ENCODE measurements at regions not wholly inside any gene's neighbourhood (a gene's known extent, or its start where the extent isn't known, plus 50 kb on each side); places are given as distances from the start of the nearest gene placed in this dataset.

DNA sequence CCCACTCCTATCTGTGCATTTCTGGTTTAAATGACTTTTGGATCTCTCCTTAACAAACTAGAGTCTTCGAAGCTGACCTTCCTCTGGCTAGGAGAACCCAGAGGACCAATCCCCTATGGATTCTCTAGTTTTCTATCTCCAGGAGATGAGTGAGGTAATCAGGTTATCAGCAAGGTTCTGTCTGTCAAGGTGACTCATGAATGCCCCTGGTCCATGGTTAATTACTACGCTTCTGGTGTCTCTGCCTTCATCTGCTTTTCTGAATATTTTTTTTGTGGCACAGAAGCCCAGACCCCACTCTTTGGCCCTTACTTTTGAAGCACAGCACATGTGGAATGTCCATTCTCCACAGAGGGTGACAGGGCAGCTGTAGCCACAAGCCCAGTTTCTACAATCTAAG lies 897.9 kb upstream of the KLHL29 start:
- Histone ChIP-seq H3K79me2 (ENCODE audit: insufficient read depth, low read length) (no peaks in the 10 kb centered on the region), H3K9me3 (ENCODE audit: control insufficient read depth in 1 of 2, insufficient read depth in 1 of 2, low read depth in 1 of 2, low read length in 2 of 2) (peaks cover 3 to 21% of the 10 kb centered on the region in 2 experiments; a peak in 2 of 4 replicates), H3K27me3 (ENCODE audit: insufficient read depth, low read length) (no peaks in the 10 kb centered on the region), H3K36me3 (ENCODE audit: control insufficient read depth in 1 of 2, insufficient read depth in 2 of 2, low read length in 2 of 2) (no peaks in the 10 kb centered on the region), H3K4me1 (ENCODE audit: control insufficient read depth in 1 of 2, insufficient read depth in 2 of 2, low read length in 2 of 2) (no peaks in the 10 kb centered on the region), H3K27ac (ENCODE audit: low read depth, low read length) (no peak overlapping the region), H4K20me1 (ENCODE audit: insufficient read depth) (no peaks in the 10 kb centered on the region), H3K4me3 (replicated peaks in 1 of 2; ENCODE audit: low read depth in 1 of 2, low read length in 2 of 2) (no peak overlapping the region), H2AFZ (ENCODE audit: low read depth, low read length, poor library complexity, severe bottlenecking) (no peak overlapping the region), H3K4me2 (ENCODE audit: low read length) (no peak overlapping the region), H3K9me2 (ENCODE audit: insufficient read depth) (no peaks in the 10 kb centered on the region), H3K9ac (ENCODE audit: low read length) (no peak overlapping the region)
- DNase-seq (ENCODE audit: low read depth, low spot score) (no peak), ATAC-seq (no peak)
- POLR2A ChIA-PET = no interaction called here
- CTCF ChIA-PET = no interaction called here
- intact Hi-C loops (cut with micrococcal nuclease) = no loop called here
- RAD21 ChIA-PET (ENCODE audit: low non-redundant PET in 1 of 2, low total read pairs in 2 of 2, uncharacterized antibody in 2 of 2, unreplicated experiment in 2 of 2) = no interaction called here
- no TSS peak for BruUV-seq (replicated peaks)
- TF ChIP-seq, protein P1, sequence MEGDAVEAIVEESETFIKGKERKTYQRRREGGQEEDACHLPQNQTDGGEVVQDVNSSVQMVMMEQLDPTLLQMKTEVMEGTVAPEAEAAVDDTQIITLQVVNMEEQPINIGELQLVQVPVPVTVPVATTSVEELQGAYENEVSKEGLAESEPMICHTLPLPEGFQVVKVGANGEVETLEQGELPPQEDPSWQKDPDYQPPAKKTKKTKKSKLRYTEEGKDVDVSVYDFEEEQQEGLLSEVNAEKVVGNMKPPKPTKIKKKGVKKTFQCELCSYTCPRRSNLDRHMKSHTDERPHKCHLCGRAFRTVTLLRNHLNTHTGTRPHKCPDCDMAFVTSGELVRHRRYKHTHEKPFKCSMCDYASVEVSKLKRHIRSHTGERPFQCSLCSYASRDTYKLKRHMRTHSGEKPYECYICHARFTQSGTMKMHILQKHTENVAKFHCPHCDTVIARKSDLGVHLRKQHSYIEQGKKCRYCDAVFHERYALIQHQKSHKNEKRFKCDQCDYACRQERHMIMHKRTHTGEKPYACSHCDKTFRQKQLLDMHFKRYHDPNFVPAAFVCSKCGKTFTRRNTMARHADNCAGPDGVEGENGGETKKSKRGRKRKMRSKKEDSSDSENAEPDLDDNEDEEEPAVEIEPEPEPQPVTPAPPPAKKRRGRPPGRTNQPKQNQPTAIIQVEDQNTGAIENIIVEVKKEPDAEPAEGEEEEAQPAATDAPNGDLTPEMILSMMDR (IDR thresholded peaks at IDR 0.05 in 2 of 3, conservative IDR thresholded peaks at IDR 0.05 in 1 of 3; ENCODE audit: borderline replicate concordance in 1 of 3, insufficient read depth in 1 of 3, low read depth in 2 of 3, low read length in 2 of 3) = no peak
- TF ChIP-seq ZNF274 (IDR thresholded peaks at IDR 0.05; ENCODE audit: low read depth, low read length) (no peak), CEBPB (IDR thresholded peaks at IDR 0.05; ENCODE audit: low read depth) (no peak), SP1 (IDR thresholded peaks at IDR 0.05; ENCODE audit: low read depth) (no peak)
- TF ChIP-seq, protein P2, sequence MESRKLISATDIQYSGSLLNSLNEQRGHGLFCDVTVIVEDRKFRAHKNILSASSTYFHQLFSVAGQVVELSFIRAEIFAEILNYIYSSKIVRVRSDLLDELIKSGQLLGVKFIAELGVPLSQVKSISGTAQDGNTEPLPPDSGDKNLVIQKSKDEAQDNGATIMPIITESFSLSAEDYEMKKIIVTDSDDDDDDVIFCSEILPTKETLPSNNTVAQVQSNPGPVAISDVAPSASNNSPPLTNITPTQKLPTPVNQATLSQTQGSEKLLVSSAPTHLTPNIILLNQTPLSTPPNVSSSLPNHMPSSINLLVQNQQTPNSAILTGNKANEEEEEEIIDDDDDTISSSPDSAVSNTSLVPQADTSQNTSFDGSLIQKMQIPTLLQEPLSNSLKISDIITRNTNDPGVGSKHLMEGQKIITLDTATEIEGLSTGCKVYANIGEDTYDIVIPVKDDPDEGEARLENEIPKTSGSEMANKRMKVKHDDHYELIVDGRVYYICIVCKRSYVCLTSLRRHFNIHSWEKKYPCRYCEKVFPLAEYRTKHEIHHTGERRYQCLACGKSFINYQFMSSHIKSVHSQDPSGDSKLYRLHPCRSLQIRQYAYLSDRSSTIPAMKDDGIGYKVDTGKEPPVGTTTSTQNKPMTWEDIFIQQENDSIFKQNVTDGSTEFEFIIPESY (IDR thresholded peaks at IDR 0.05; ENCODE audit: extremely low read depth, insufficient replicate concordance, low read length) = no peak

DNA sequence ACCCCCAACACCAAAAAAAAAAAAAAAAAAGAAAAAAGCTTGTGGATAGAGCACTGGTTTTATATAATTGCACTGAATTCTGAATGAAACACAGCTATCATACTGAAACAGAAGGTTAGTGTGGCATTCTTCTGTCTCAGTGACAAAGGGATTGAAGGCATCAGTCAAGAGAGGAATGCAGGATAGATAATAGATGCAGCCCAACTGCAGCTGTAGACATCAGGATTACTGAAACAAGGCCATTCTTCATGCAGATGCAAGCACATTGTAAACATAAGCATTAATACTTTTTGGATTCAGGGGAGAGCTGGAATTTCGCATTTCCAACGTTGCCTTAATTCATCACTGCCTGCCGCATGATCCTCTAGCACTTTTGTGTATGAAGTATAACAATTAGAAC lies 897.4 kb upstream of the KLHL29 start:
- POLR2A ChIA-PET = no interaction called here
- intact Hi-C loops (cut with micrococcal nuclease) = no loop called here
- CTCF ChIA-PET = no interaction called here
- H3K4me1 ChIP-seq (ENCODE audit: control insufficient read depth in 1 of 2, insufficient read depth in 2 of 2, low read length in 2 of 2) = no peaks in the 10 kb centered on the region
- no peaks in the 10 kb centered on the region for H3K79me2 ChIP-seq (ENCODE audit: insufficient read depth, low read length)
- H3K4me3 ChIP-seq (replicated peaks in 1 of 2; ENCODE audit: low read depth in 1 of 2, low read length in 2 of 2) = no peak overlapping the region
- no peak overlapping the region for H3K9ac ChIP-seq (ENCODE audit: low read length)
- ATAC-seq (no peak), DNase-seq (ENCODE audit: low read depth, low spot score) (no peak)
- H3K9me3 ChIP-seq (ENCODE audit: control insufficient read depth in 1 of 2, insufficient read depth in 1 of 2, low read depth in 1 of 2, low read length in 2 of 2) = peaks cover 3 to 16% of the 10 kb centered on the region in 2 experiments; a peak in 2 of 4 replicates
- no TSS peak for BruUV-seq (replicated peaks)
- no peaks in the 10 kb centered on the region for H3K27me3 ChIP-seq (ENCODE audit: insufficient read depth, low read length)
- H2AFZ ChIP-seq (ENCODE audit: low read depth, low read length, poor library complexity, severe bottlenecking) = no peak overlapping the region
- RAD21 ChIA-PET (ENCODE audit: low non-redundant PET in 1 of 2, low total read pairs in 2 of 2, uncharacterized antibody in 2 of 2, unreplicated experiment in 2 of 2) = no interaction called here
- no peaks in the 10 kb centered on the region for H3K36me3 ChIP-seq (ENCODE audit: control insufficient read depth in 1 of 2, insufficient read depth in 2 of 2, low read length in 2 of 2)
- no peaks in the 10 kb centered on the region for H4K20me1 ChIP-seq (ENCODE audit: insufficient read depth)
- no peaks in the 10 kb centered on the region for H3K9me2 ChIP-seq (ENCODE audit: insufficient read depth)
- no peak overlapping the region for H3K4me2 ChIP-seq (ENCODE audit: low read length)
- H3K27ac ChIP-seq (ENCODE audit: low read depth, low read length) = no peak overlapping the region
- TF ChIP-seq, protein P2 (IDR thresholded peaks at IDR 0.05; ENCODE audit: extremely low read depth, insufficient replicate concordance, low read length) = no peak
- TF ChIP-seq RAD21 (IDR thresholded peaks at IDR 0.05; ENCODE audit: low read depth) (no peak), CBX3 (IDR thresholded peaks at IDR 0.05; ENCODE audit: low read depth) (no peak), CEBPB (IDR thresholded peaks at IDR 0.05; ENCODE audit: low read depth) (no peak), JUND (IDR thresholded peaks at IDR 0.05) (no peak), SIN3A (IDR thresholded peaks at IDR 0.05; ENCODE audit: low read depth) (no peak), EGR1 (IDR thresholded peaks at IDR 0.05; ENCODE audit: low read depth) (no peak), YY1 (IDR thresholded peaks at IDR 0.05; ENCODE audit: extremely low read depth, insufficient replicate concordance, low read depth, low read length) (no peak)
- TF ChIP-seq, protein P1 (IDR thresholded peaks at IDR 0.05 in 2 of 3, conservative IDR thresholded peaks at IDR 0.05 in 1 of 3; ENCODE audit: borderline replicate concordance in 1 of 3, insufficient read depth in 1 of 3, low read depth in 2 of 3, low read length in 2 of 3) = no peak
